DOHH2 (cell line): ENCODE measurements at regions not wholly inside any gene's neighbourhood (a gene's known extent, or its start where the extent isn't known, plus 50 kb on each side); places are given as distances from the start of the nearest gene placed in this dataset.

ENCODE experiments used
- H3F3A ChIP-seq: fragments of 200-600 bp; sonication (generic), shearing (Covaris generic); 2 replicates; pipeline ENCODE4 v1.6.0; 2016; ENCODE audit warnings: antibody characterized with exemption, mild to moderate bottlenecking; ENCODE audit not compliant: control insufficient read depth, insufficient read depth
- H3K27ac ChIP-seq: fragments of 200-600 bp; sonication (generic); 2 replicates; pipeline ENCODE4 v1.5.1; 2014; ENCODE audit warnings: low read depth, mild to moderate bottlenecking, low read length, moderate library complexity
- H3K27me3 ChIP-seq: fragments of 200-600 bp; sonication (generic); 2 replicates; pipeline ENCODE4 v1.6.1; 2014; ENCODE audit warnings: mild to moderate bottlenecking, low read length, mixed read lengths; ENCODE audit not compliant: control insufficient read depth
- H3K36me3 ChIP-seq: fragments of 200-600 bp; sonication (generic); 2 replicates; pipeline ENCODE4 v1.6.1; 2014; ENCODE audit warnings: mild to moderate bottlenecking, low read length, moderate library complexity, mixed read lengths; ENCODE audit not compliant: control insufficient read depth
- H3K4me1 ChIP-seq: fragments of 200-600 bp; sonication (generic); 2 replicates; pipeline ENCODE4 v1.6.1; 2014; ENCODE audit warnings: mild to moderate bottlenecking, low read length, mixed read lengths; ENCODE audit not compliant: control insufficient read depth
- H3K4me2 ChIP-seq: fragments of 200-600 bp; sonication (generic); 2 replicates; pipeline ENCODE4 v1.6.0; 2014; ENCODE audit warnings: mild to moderate bottlenecking, low read length, moderate library complexity
- H3K4me3 ChIP-seq: fragments of 200-600 bp; sonication (generic); 2 replicates; pipeline ENCODE4 v1.5.1; 2014; ENCODE audit warnings: mild to moderate bottlenecking, low read length, mixed read lengths
- H3K79me2 ChIP-seq: fragments of 200-600 bp; sonication (generic); 2 replicates; pipeline ENCODE4 v1.6.1; 2014; ENCODE audit warnings: mild to moderate bottlenecking, low read length, mixed read lengths; ENCODE audit not compliant: control insufficient read depth
- H3K9me2 ChIP-seq: fragments of 200-600 bp; sonication (generic); replicated peaks from 2 replicates; pipeline ENCODE4 v1.6.1; 2014; ENCODE audit warnings: mild to moderate bottlenecking, low read length, mixed read lengths; ENCODE audit not compliant: control insufficient read depth
- H3K9me3 ChIP-seq: fragments of 200-600 bp; sonication (generic); 2 replicates; pipeline ENCODE4 v1.6.1; 2014; ENCODE audit warnings: antibody characterized with exemption, low read length, mixed read lengths; ENCODE audit not compliant: control insufficient read depth, insufficient read depth
- H4K20me1 ChIP-seq: fragments of 200-600 bp; sonication (generic); 2 replicates; pipeline ENCODE4 v1.6.0; 2014; ENCODE audit warnings: low read depth, mild to moderate bottlenecking, antibody characterized with exemption, low read length, moderate library complexity; ENCODE audit not compliant: control insufficient read depth, insufficient read depth
- CTCF ChIP-seq: fragments of 200-600 bp; sonication (generic); IDR thresholded peaks from one replicate; pipeline ENCODE4 v1.5.1; 2014; ENCODE audit warnings: antibody characterized with exemption, mild to moderate bottlenecking, low read depth, low read length; ENCODE audit not compliant: poor library complexity, severe bottlenecking
- EZH2phosphoT487 ChIP-seq: fragments of 200-600 bp; sonication (generic); IDR thresholded peaks from 2 replicates; pipeline ENCODE4 v1.6.1; 2017; ENCODE audit warnings: borderline replicate concordance, mild to moderate bottlenecking, antibody characterized with exemption, low read length, moderate library complexity, mixed read lengths

- TF ChIP-seq CTCF (no peak), EZH2phosphoT487 (no peak)
- Histone ChIP-seq H3K79me2 (no peaks in the 10 kb centered on the region), H3F3A (no peaks in the 10 kb centered on the region), H3K36me3 (no peaks in the 10 kb centered on the region), H3K9me2 (no peaks in the 10 kb centered on the region), H4K20me1 (no peaks in the 10 kb centered on the region), H3K27ac (no peak overlapping the region), H3K27me3 (peaks cover 14% of the 10 kb centered on the region), H3K4me1 (peaks cover 13% of the 10 kb centered on the region), H3K4me3 (no peak overlapping the region), H3K9me3 (no peaks in the 10 kb centered on the region), H3K4me2 (no peak overlapping the region)
Observed at GRCh38 chr1:234885601-234886000, 243.0 kb downstream of the TOMM20 start.

- Histone ChIP-seq H3K27me3 (peaks cover 14% of the 10 kb centered on the region), H3K4me3 (no peak overlapping the region), H4K20me1 (no peaks in the 10 kb centered on the region), H3K9me3 (no peaks in the 10 kb centered on the region), H3K9me2 (no peaks in the 10 kb centered on the region), H3K4me1 (peaks cover 13% of the 10 kb centered on the region), H3K4me2 (no peak overlapping the region), H3K79me2 (no peaks in the 10 kb centered on the region), H3K36me3 (no peaks in the 10 kb centered on the region), H3K27ac (no peak overlapping the region), H3F3A (no peaks in the 10 kb centered on the region)
- TF ChIP-seq CTCF = no peak
- no peak for TF ChIP-seq EZH2phosphoT487
Observed at GRCh38 chr1:234884701-234885100, 243.9 kb downstream of the TOMM20 start.

- TF ChIP-seq CTCF (no peak), EZH2phosphoT487 (no peak)
Observed at GRCh38 chr1:234884006-234884405, 244.6 kb downstream of the TOMM20 start.

GRCh38 chr1:234882898-234883297, 245.7 kb downstream of the TOMM20 start:
- no peaks in the 10 kb centered on the region for H3K9me2 ChIP-seq
- TF ChIP-seq EZH2phosphoT487 (no peak), CTCF (no peak)
- no peaks in the 10 kb centered on the region for H4K20me1 ChIP-seq
- H3F3A ChIP-seq = no peaks in the 10 kb centered on the region
- H3K9me3 ChIP-seq = no peaks in the 10 kb centered on the region
- H3K4me1 ChIP-seq = peaks cover 13% of the 10 kb centered on the region
- peaks cover 14% of the 10 kb centered on the region for H3K27me3 ChIP-seq
- no peak overlapping the region for H3K27ac ChIP-seq
- no peaks in the 10 kb centered on the region for H3K79me2 ChIP-seq
- H3K4me3 ChIP-seq = no peak overlapping the region
- H3K36me3 ChIP-seq = no peaks in the 10 kb centered on the region
- no peak overlapping the region for H3K4me2 ChIP-seq

More at GRCh38 chr1:234884006-234884405, 244.6 kb downstream of the TOMM20 start:
- Histone ChIP-seq H3K36me3 (no peaks in the 10 kb centered on the region), H3K4me3 (no peak overlapping the region), H3K27ac (no peak overlapping the region), H3F3A (no peaks in the 10 kb centered on the region), H4K20me1 (no peaks in the 10 kb centered on the region), H3K27me3 (peaks cover 14% of the 10 kb centered on the region), H3K9me3 (no peaks in the 10 kb centered on the region), H3K9me2 (no peaks in the 10 kb centered on the region), H3K4me1 (peaks cover 13% of the 10 kb centered on the region), H3K79me2 (no peaks in the 10 kb centered on the region), H3K4me2 (no peak overlapping the region)
